GM18909 (cell line): ENCODE measurements at regions not wholly inside any gene's neighbourhood (a gene's known extent, or its start where the extent isn't known, plus 50 kb on each side); places are given as distances from the start of the nearest gene placed in this dataset.
A peak's percentile ranks its signal among the peaks of the same experiment; 100 is the strongest.

Source experiments
- ATAC-seq: cut with Tn5 transposase; IDR thresholded peaks from one replicate; pipeline ENCODE4 v1.9.1; 2021; ENCODE audit warnings: mild to moderate bottlenecking; ENCODE audit not compliant: unreplicated experiment, poor library complexity

- ATAC-seq = no peak
Measured at GRCh38 chr4:11768251-11768972, 339.7 kb upstream of the HS3ST1 start.

GRCh38 chr4:11765849-11766453 lies 337.3 kb upstream of the HS3ST1 start:
- peak; percentile 78 for ATAC-seq

GRCh38 chr4:11748164-11748872 lies 319.6 kb upstream of the HS3ST1 start:
- ATAC-seq = no peak

- no peak for ATAC-seq
Measured at GRCh38 chr4:11746734-11747133, 318.0 kb upstream of the HS3ST1 start.

GRCh38 chr4:11743976-11744375 lies 315.3 kb upstream of the HS3ST1 start:
- no peak for ATAC-seq

GRCh38 chr4:11743236-11743635 lies 314.5 kb upstream of the HS3ST1 start:
- ATAC-seq = no peak

- ATAC-seq = no peak
Measured at GRCh38 chr4:11741190-11741652, 312.5 kb upstream of the HS3ST1 start.

GRCh38 chr4:11739992-11740391 lies 311.3 kb upstream of the HS3ST1 start:
- no peak for ATAC-seq

GRCh38 chr4:11736978-11737377 lies 308.3 kb upstream of the HS3ST1 start:
- no peak for ATAC-seq

- ATAC-seq = no peak
Measured at GRCh38 chr4:11735651-11736050, 307.0 kb upstream of the HS3ST1 start.

- no peak for ATAC-seq
Measured at GRCh38 chr4:11732155-11732554, 303.5 kb upstream of the HS3ST1 start.

- ATAC-seq = no peak
Measured at GRCh38 chr4:11730545-11730944, 301.9 kb upstream of the HS3ST1 start.

- no peak for ATAC-seq
Measured at GRCh38 chr4:11729548-11729947, 300.9 kb upstream of the HS3ST1 start.

- ATAC-seq = no peak
Measured at GRCh38 chr4:11727903-11728564, 299.3 kb upstream of the HS3ST1 start.

- ATAC-seq = no peak
Measured at GRCh38 chr4:11724731-11725130, 296.0 kb upstream of the HS3ST1 start.

GRCh38 chr4:11722223-11722622 lies 293.5 kb upstream of the HS3ST1 start:
- ATAC-seq = no peak

- ATAC-seq = no peak
Measured at GRCh38 chr4:11720292-11720691, 291.6 kb upstream of the HS3ST1 start.

- ATAC-seq = no peak
Measured at GRCh38 chr4:11719879-11720278, 291.2 kb upstream of the HS3ST1 start.

GRCh38 chr4:11715753-11716521 lies 287.2 kb upstream of the HS3ST1 start:
- no peak for ATAC-seq

- ATAC-seq = no peak
Measured at GRCh38 chr4:11710453-11711093, 281.9 kb upstream of the HS3ST1 start.
